GM12891 (cell line): ENCODE measurements at regions not wholly inside any gene's neighbourhood (a gene's known extent, or its start where the extent isn't known, plus 50 kb on each side); places are given as distances from the start of the nearest gene placed in this dataset.

Experiments
- POLR2A ChIP-seq: IDR thresholded peaks from 2 replicates; pipeline ENCODE4 v1.6.1; 2011; ENCODE audit warnings: low read depth, low read length, control low read depth
- POLR2AphosphoS5 ChIP-seq: IDR thresholded peaks from 2 replicates; pipeline ENCODE4 v1.6.1; 2011; ENCODE audit warnings: low read depth, low read length, control low read depth
- TAF1 ChIP-seq: IDR thresholded peaks from 2 replicates; pipeline ENCODE4 v1.6.1; 2011; ENCODE audit warnings: low read depth, low read length, control low read depth

DNA sequence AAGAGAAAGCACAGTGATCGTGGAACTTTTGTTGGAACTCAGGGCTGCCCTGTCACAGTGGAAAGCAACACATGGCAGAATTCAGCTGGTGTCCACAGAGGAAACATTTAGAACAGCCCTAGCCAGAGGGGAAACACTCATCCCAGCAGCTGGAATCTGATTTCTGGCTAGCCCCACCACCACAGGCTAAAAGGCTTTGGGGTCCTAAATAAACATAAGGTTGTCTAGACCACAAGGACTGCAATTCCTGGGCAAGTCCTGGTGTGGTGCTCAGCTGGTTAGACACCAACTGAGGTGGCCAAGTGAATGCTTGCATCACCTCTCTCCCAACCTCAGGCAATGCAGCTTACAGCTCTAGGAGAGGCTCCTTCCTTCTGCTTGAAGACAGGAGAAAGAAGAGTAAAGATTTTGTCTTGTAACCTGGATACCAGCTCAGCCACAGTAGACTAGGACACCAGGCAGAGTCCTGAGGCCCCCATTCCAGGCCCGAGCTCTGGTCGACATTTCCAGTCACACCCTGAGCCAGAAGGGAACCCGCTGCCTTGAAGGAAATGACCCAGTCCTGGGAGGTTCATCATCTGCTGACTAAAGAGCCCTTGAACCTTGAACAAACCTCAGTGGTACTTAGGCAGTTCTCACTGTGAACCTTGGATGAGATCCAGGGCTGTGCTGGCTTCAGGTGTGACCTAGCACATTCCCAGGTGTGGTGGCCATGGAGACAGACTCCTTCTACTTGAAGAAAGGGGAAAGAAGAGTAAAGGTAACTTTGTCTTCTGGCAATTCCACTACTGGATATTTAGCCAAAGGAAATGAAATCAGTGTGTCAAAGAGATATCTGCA lies 85.4 kb upstream of the PLXNC1 start:
- no peak for TF ChIP-seq TAF1
- TF ChIP-seq POLR2A: no peak
- no peak for TF ChIP-seq POLR2AphosphoS5
